SJSA1 (cell line): ENCODE measurements at regions not wholly inside any gene's neighbourhood (a gene's known extent, or its start where the extent isn't known, plus 50 kb on each side); places are given as distances from the start of the nearest gene placed in this dataset.

ENCODE experiments used
- DNase-seq, 2 experiments: peaks; one replicate each; pipeline ENCODE4 v3.0.0-alpha.2; 2015 to 2020; ENCODE audit warnings: low spot score in 2 of 2, low read depth in 1 of 2
- H3K27ac ChIP-seq: fragments of 250-450 bp; sonication (Bioruptor Pico); 2 replicates; pipeline ENCODE4 v1.5.1; 2020; ENCODE audit warnings: mild to moderate bottlenecking, moderate library complexity
- H3K27me3 ChIP-seq: fragments of 250-450 bp; sonication (Bioruptor Pico); replicated peaks from 2 replicates; pipeline ENCODE4 v1.5.1; 2020; ENCODE audit warnings: mild to moderate bottlenecking, moderate library complexity
- H3K36me3 ChIP-seq: fragments of 250-450 bp; sonication (Bioruptor Pico); 2 replicates; pipeline ENCODE4 v1.5.1; 2020; ENCODE audit warnings: mild to moderate bottlenecking
- H3K4me1 ChIP-seq: fragments of 250-450 bp; sonication (Bioruptor Pico); replicated peaks from 2 replicates; pipeline ENCODE4 v1.6.1; 2021; ENCODE audit warnings: mild to moderate bottlenecking
- H3K4me3 ChIP-seq: fragments of 250-450 bp; sonication (Bioruptor Pico); 2 replicates; pipeline ENCODE4 v1.5.1; 2020; ENCODE audit warnings: mild to moderate bottlenecking
- H3K9me3 ChIP-seq: fragments of 250-450 bp; sonication (Bioruptor Pico); replicated peaks from 2 replicates; pipeline ENCODE4 v1.5.1; 2020; ENCODE audit warnings: mild to moderate bottlenecking

DNA sequence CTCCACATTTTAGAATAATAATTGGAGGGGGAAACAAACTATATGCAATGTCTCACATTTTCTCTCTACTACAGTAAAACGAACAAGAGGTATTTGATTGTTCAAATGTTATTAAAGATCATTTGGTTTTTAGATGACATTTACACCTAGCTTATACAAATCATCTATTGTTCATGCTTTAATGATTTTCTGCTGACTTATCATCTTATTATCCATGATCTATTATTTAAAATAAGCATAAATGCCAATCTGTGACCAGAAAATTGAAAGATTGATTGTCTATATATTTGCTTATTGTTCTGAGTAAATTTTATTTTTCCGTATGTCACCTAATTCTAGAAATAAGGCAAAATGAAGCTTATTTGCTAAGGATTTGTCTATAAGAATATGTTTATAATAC, 537.2 kb downstream of the KCNJ3 start:
- no peak for DNase-seq
- 0 out of 2 replicates have a peak, but pooled peaks cover 2% of the 10 kb centered on the region for H3K9me3 ChIP-seq
- H3K36me3 ChIP-seq = no peaks in the 10 kb centered on the region
- no peaks in the 10 kb centered on the region for H3K27me3 ChIP-seq
- no peak overlapping the region for H3K4me3 ChIP-seq
- H3K4me1 ChIP-seq = no peaks in the 10 kb centered on the region
- H3K27ac ChIP-seq = no peak overlapping the region

GRCh38 chr2:155223781-155224406, 525.4 kb downstream of the KCNJ3 start:
- Histone ChIP-seq H3K27me3 (no peaks in the 10 kb centered on the region), H3K4me3 (no peak overlapping the region), H3K9me3 (no peaks in the 10 kb centered on the region), H3K4me1 (no peaks in the 10 kb centered on the region), H3K27ac (no peak overlapping the region), H3K36me3 (no peaks in the 10 kb centered on the region)
- DNase-seq = no peak

DNA sequence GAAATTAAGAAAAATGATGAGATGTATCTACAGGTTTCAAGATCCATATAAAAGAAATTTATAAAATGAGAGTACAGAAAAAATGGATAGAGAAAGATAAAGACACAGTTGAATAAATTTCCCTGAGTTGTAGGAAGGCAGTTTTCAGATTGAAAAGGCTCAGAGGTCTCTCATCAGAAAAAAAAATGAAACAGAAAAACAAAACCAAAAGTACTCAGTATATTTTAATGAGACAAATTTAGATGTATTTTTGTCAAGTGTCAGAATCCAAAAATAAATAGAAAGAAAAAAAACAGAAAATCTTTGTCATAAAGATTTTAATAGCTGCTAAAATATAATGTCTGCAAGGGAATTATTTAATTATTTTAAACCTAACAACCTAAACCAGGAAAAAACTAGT, 520.5 kb downstream of the KCNJ3 start:
- no peaks in the 10 kb centered on the region for H3K27me3 ChIP-seq
- no peak overlapping the region for H3K27ac ChIP-seq
- H3K4me1 ChIP-seq = no peaks in the 10 kb centered on the region
- H3K4me3 ChIP-seq = no peak overlapping the region
- DNase-seq = no peak
- no peaks in the 10 kb centered on the region for H3K36me3 ChIP-seq
- H3K9me3 ChIP-seq = no peaks in the 10 kb centered on the region

GRCh38 chr2:155218292-155218924, 519.9 kb downstream of the KCNJ3 start:
- Histone ChIP-seq H3K4me3 (no peak overlapping the region), H3K9me3 (no peaks in the 10 kb centered on the region; the same call in 1 of the 2 replicates), H3K27me3 (no peaks in the 10 kb centered on the region), H3K36me3 (no peaks in the 10 kb centered on the region), H3K4me1 (no peaks in the 10 kb centered on the region), H3K27ac (no peak overlapping the region)
- DNase-seq = no peak

DNA sequence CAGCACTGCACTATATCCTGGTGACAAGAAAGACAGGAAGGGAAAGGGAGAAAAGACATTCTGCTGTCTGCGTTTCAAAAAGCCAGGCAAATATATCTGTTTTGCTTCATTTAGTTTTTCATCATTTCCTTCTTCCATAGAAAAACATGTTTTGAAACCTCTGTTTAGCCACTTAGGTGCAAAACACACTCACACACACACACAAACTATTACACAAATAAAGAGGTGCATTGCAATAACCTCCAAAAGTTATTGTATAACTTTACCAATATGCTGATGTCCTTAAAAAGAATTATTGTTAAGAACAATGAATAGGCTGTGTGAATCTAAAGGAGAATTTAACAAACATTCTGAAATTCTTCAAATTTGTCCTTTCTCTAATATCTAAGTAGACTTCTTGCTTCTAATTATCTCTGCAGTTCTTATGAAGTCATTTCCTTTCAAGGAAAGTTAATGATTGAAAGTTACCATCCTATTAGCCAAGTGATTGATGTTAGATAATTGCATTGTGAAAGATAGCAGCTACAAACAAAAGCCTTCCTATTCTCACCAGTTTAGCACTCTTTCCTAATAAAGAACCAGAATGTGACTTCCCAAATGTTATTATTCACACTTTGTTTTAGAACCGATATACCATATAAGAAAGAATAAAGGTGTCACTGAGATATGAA, 516.7 kb downstream of the KCNJ3 start:
- DNase-seq = no peak
- no peaks in the 10 kb centered on the region for H3K36me3 ChIP-seq
- H3K4me1 ChIP-seq = no peaks in the 10 kb centered on the region
- H3K27me3 ChIP-seq = no peaks in the 10 kb centered on the region
- no peaks in the 10 kb centered on the region; the same call in 1 of the 2 replicates for H3K9me3 ChIP-seq
- no peak overlapping the region for H3K4me3 ChIP-seq
- H3K27ac ChIP-seq = no peak overlapping the region

- Histone ChIP-seq H3K4me1 (no peaks in the 10 kb centered on the region), H3K27ac (no peak overlapping the region), H3K36me3 (no peaks in the 10 kb centered on the region), H3K9me3 (peaks cover 5% of the 10 kb centered on the region; the same call in 1 of the 2 replicates), H3K4me3 (no peak overlapping the region), H3K27me3 (no peaks in the 10 kb centered on the region)
- DNase-seq = no peak
Measured at GRCh38 chr2:155209696-155210450, 511.4 kb downstream of the KCNJ3 start.

DNA sequence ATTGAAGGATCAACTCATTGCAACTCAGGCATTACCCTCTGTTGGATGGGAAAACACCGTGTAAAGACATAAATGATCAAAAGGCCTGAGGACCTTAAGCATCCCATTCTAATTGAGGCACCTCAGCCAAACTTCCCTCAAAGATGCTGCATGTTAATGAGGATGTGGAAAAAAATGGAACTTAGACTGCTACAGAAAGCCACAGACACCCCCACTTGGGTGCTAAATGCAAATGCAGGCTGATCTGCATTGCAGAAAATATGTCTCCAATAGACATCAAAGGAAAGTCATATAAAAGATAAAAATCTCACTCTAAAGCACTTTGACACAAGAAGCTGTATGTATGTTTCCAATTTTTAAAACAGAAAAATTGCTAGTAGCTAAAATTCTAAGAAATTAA, 504.7 kb downstream of the KCNJ3 start:
- 0 out of 2 replicates have a peak, but pooled peaks cover 5% of the 10 kb centered on the region for H3K9me3 ChIP-seq
- no peaks in the 10 kb centered on the region for H3K36me3 ChIP-seq
- no peak overlapping the region for H3K4me3 ChIP-seq
- H3K27ac ChIP-seq = no peak overlapping the region
- H3K27me3 ChIP-seq = no peaks in the 10 kb centered on the region
- no peak for DNase-seq
- H3K4me1 ChIP-seq = no peaks in the 10 kb centered on the region

DNA sequence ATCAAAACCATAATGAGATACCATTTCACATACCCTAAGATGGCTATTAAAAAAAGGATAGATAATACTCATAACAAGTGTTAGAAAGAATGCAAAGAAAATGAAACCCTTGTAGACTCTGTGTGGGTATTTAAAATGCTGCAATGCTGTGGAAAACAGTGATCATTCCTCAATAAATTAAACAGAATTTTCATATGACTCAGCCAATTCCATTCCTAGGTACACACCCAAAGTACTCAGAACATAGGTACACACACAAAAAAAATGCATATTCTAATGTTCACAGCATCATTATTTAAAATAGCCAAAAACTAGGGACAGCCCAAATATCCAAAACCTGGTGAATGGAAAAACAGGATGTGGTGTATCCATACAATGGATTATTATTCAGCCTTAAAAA, 502.3 kb downstream of the KCNJ3 start:
- no peak overlapping the region for H3K4me3 ChIP-seq
- H3K36me3 ChIP-seq = no peaks in the 10 kb centered on the region
- H3K4me1 ChIP-seq = no peaks in the 10 kb centered on the region
- no peaks in the 10 kb centered on the region; the same call in 1 of the 2 replicates for H3K9me3 ChIP-seq
- no peak for DNase-seq
- H3K27me3 ChIP-seq = no peaks in the 10 kb centered on the region
- H3K27ac ChIP-seq = no peak overlapping the region

GRCh38 chr2:155190342-155190741, 491.8 kb downstream of the KCNJ3 start:
- no peaks in the 10 kb centered on the region for H3K36me3 ChIP-seq
- H3K27me3 ChIP-seq = no peaks in the 10 kb centered on the region
- H3K4me3 ChIP-seq = no peak overlapping the region
- DNase-seq = no peak
- H3K4me1 ChIP-seq = no peaks in the 10 kb centered on the region
- no peak overlapping the region for H3K27ac ChIP-seq
- peaks cover 3% of the 10 kb centered on the region; the same call in 1 of the 2 replicates for H3K9me3 ChIP-seq

DNA sequence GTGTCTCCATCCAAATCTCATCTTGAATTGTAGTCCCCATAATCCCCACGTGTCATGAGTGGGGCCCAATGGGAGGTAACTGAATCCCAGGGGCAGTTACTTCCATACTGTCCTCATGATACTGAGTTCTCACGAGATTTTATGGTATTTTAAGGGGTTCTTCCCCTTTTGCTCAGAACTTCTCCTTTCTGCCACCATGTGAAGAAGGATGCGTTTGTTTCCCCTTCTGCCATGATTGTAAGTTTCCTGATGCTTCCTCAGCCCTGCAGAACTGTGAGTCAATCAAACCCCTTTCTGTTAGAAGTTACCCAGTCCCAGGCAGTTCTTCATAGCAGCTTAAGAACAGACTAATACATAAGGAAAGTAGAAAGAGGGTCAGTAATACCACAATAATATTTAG, 480.4 kb downstream of the KCNJ3 start:
- Histone ChIP-seq H3K9me3 (no peaks in the 10 kb centered on the region; the same call in 1 of the 2 replicates), H3K4me1 (no peaks in the 10 kb centered on the region), H3K27me3 (no peaks in the 10 kb centered on the region), H3K4me3 (no peak overlapping the region), H3K36me3 (no peaks in the 10 kb centered on the region), H3K27ac (no peak overlapping the region)
- no peak for DNase-seq

DNA sequence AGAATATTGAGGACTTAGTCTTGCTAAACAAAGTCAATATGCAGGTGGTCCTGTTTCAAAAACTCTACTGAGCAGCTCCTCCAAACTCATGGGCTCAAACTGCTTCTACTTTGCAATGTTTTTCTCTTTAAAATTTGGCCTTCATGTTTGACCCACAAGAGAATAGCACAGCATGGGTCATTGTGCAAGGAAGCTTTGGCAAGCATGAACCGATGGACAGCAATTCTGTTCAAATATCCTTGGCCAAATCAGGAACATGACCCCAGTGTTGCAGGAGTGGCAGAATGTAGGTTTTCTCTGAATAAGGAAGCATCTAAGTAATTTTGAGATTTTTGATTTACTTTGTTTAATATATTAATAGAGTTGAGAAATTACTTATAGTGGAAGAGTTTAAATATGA, 477.9 kb downstream of the KCNJ3 start:
- no peak for DNase-seq
- Histone ChIP-seq H3K36me3 (no peaks in the 10 kb centered on the region), H3K9me3 (no peaks in the 10 kb centered on the region; the same call in 1 of the 2 replicates), H3K4me1 (no peaks in the 10 kb centered on the region), H3K27me3 (no peaks in the 10 kb centered on the region), H3K4me3 (no peak overlapping the region), H3K27ac (no peak overlapping the region)

GRCh38 chr2:155169317-155169716, 470.8 kb downstream of the KCNJ3 start:
- no peaks in the 10 kb centered on the region for H3K36me3 ChIP-seq
- DNase-seq = no peak
- peaks cover 6% of the 10 kb centered on the region; the same call in 1 of the 2 replicates for H3K9me3 ChIP-seq
- H3K4me3 ChIP-seq = no peak overlapping the region
- H3K4me1 ChIP-seq = no peaks in the 10 kb centered on the region
- H3K27me3 ChIP-seq = no peaks in the 10 kb centered on the region
- no peak overlapping the region for H3K27ac ChIP-seq

- Histone ChIP-seq H3K9me3 (no peaks in the 10 kb centered on the region; the same call in 1 of the 2 replicates), H3K4me1 (no peaks in the 10 kb centered on the region), H3K27ac (no peak overlapping the region), H3K4me3 (no peak overlapping the region), H3K36me3 (no peaks in the 10 kb centered on the region), H3K27me3 (no peaks in the 10 kb centered on the region)
- DNase-seq = no peak
Measured at GRCh38 chr2:155162494-155162893, 464.0 kb downstream of the KCNJ3 start.

DNA sequence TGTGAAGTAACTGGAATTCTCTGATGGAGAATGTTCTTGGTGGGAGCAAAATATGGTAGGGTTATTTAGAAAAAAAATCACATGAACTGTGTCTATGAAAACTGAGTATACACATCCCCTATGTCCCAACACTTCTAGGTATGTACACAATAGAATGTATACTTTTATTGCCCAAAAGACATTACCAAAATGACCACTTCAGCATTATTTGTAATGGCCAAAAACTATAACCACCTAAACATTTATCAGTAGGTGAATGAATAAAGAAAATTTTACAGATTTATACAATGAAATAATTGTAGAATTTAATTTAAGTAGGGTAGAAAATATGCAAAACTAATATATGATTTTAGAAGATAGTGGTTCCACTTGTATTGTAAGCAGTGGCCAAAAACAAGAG, 462.8 kb downstream of the KCNJ3 start:
- H3K27me3 ChIP-seq = no peaks in the 10 kb centered on the region
- H3K27ac ChIP-seq = no peak overlapping the region
- no peak overlapping the region for H3K4me3 ChIP-seq
- H3K4me1 ChIP-seq = no peaks in the 10 kb centered on the region
- H3K36me3 ChIP-seq = no peaks in the 10 kb centered on the region
- H3K9me3 ChIP-seq = no peaks in the 10 kb centered on the region
- no peak for DNase-seq
